Renal pelvis (tissue), 1 donor: ENCODE measurements at regions not wholly inside any gene's neighbourhood (a gene's known extent, or its start where the extent isn't known, plus 50 kb on each side); places are given as distances from the start of the nearest gene placed in this dataset.
"Not testable (repeated sequence)": the region's sequence is repeated elsewhere in the genome, so short reads cannot be mapped to it uniquely, and the experiment has no call there.

Experiments
- DNase-seq: peaks from one replicate; pipeline ENCODE4 v3.0.0-alpha.2; 2013

GRCh38 chr2:91839904-91840868, 3031.0 kb upstream of the TEKT4 start:
- no peak for DNase-seq

- DNase-seq, result not testable (repeated sequence)
Observed at GRCh38 chr2:91842264-91842663, 3029.0 kb upstream of the TEKT4 start.

- DNase-seq, result not testable (repeated sequence)
Observed at GRCh38 chr2:91842913-91843312, 3028.3 kb upstream of the TEKT4 start.

GRCh38 chr2:91843723-91844450, 3027.3 kb upstream of the TEKT4 start:
- not testable (repeated sequence) for DNase-seq

GRCh38 chr2:91844451-91844825, 3026.8 kb upstream of the TEKT4 start:
- not testable (repeated sequence) for DNase-seq

- DNase-seq, result not testable (repeated sequence)
Observed at GRCh38 chr2:91846388-91846787, 3024.8 kb upstream of the TEKT4 start.

- not testable (repeated sequence) for DNase-seq
Observed at GRCh38 chr2:91851689-91852420, 3019.4 kb upstream of the TEKT4 start.

- not testable (repeated sequence) for DNase-seq
Observed at GRCh38 chr2:91856971-91857370, 3014.3 kb upstream of the TEKT4 start.

GRCh38 chr2:91857711-91858110, 3013.5 kb upstream of the TEKT4 start:
- DNase-seq, result not testable (repeated sequence)

GRCh38 chr2:91871716-91872115, 2999.5 kb upstream of the TEKT4 start:
- not testable (repeated sequence) for DNase-seq

- not testable (repeated sequence) for DNase-seq
Observed at GRCh38 chr2:91873416-91873815, 2997.8 kb upstream of the TEKT4 start.

- DNase-seq, result not testable (repeated sequence)
Observed at GRCh38 chr2:91877658-91878210, 2993.5 kb upstream of the TEKT4 start.

GRCh38 chr2:91895091-91895490, 2976.1 kb upstream of the TEKT4 start:
- not testable (repeated sequence) for DNase-seq

GRCh38 chr2:91917602-91918001, 2953.6 kb upstream of the TEKT4 start:
- not testable (repeated sequence) for DNase-seq
